ENCODE measurements at regions not wholly inside any gene's neighbourhood (a gene's known extent, or its start where the extent isn't known, plus 50 kb on each side); places are given as distances from the start of the nearest gene placed in this dataset.

GRCh38 chr20:9981829-9982228, 53.0 kb upstream of the ANKEF1 start:
- DNase-seq (no peak), ATAC-seq (ENCODE audit: poor library complexity) (no peak)
- intact Hi-C loops (cut with DNase I), result no loop called here

GRCh38 chr20:9978397-9979004, 56.3 kb upstream of the ANKEF1 start:
- DNase-seq, result no peak
- peak; percentile 87 for ATAC-seq (ENCODE audit: poor library complexity)
- intact Hi-C loops (cut with DNase I), result loop anchor here (5.0 to 10.0 kb wide), 3 partner anchors 114 to 1564 kb away; no protein-coding TSS in a partner anchor

GRCh38 chr20:9977629-9978028, 57.2 kb upstream of the ANKEF1 start:
- ATAC-seq (ENCODE audit: poor library complexity) (no peak), DNase-seq (no peak)
- intact Hi-C loops (cut with DNase I), result loop anchor here (5.0 to 10.0 kb wide), 3 partner anchors 115 to 1565 kb away; no protein-coding TSS in a partner anchor

GRCh38 chr20:9974324-9974723, 60.5 kb upstream of the ANKEF1 start:
- intact Hi-C loops (cut with DNase I), result loop anchor here (10.0 kb wide), 1 partner anchor 450 kb away; no protein-coding TSS in a partner anchor
- ATAC-seq (ENCODE audit: poor library complexity), result no peak
- DNase-seq, result no peak

GRCh38 chr20:9971746-9972145, 63.0 kb upstream of the ANKEF1 start:
- ATAC-seq (ENCODE audit: poor library complexity) (no peak), DNase-seq (no peak)
- intact Hi-C loops (cut with DNase I), result loop anchor here (10.0 kb wide), 1 partner anchor 453 kb away; no protein-coding TSS in a partner anchor

GRCh38 chr20:9969626-9970025, 65.2 kb upstream of the ANKEF1 start:
- ATAC-seq (ENCODE audit: poor library complexity) (no peak), DNase-seq (no peak)
- intact Hi-C loops (cut with DNase I), result loop anchor here (10.0 kb wide), 1 partner anchor 455 kb away; no protein-coding TSS in a partner anchor

GRCh38 chr20:9968015-9968414, 66.8 kb upstream of the ANKEF1 start:
- DNase-seq (no peak), ATAC-seq (ENCODE audit: poor library complexity) (no peak)
- intact Hi-C loops (cut with DNase I), result no loop called here

GRCh38 chr20:9966966-9967365, 67.8 kb upstream of the ANKEF1 start:
- ATAC-seq (ENCODE audit: poor library complexity) (no peak), DNase-seq (no peak)
- intact Hi-C loops (cut with DNase I), result no loop called here

- intact Hi-C loops (cut with DNase I), result no loop called here
- ATAC-seq (ENCODE audit: poor library complexity) (no peak), DNase-seq (no peak)
Measured at GRCh38 chr20:9963029-9963428, 71.8 kb upstream of the ANKEF1 start.

GRCh38 chr20:9958693-9959092, 76.1 kb upstream of the ANKEF1 start:
- ATAC-seq (ENCODE audit: poor library complexity) (no peak), DNase-seq (no peak)
- intact Hi-C loops (cut with DNase I), result no loop called here

GRCh38 chr20:9955646-9956045, 79.1 kb upstream of the ANKEF1 start:
- intact Hi-C loops (cut with DNase I), result no loop called here
- ATAC-seq (ENCODE audit: poor library complexity), result no peak
- DNase-seq, result no peak

- intact Hi-C loops (cut with DNase I), result no loop called here
- ATAC-seq (ENCODE audit: poor library complexity), result no peak
- DNase-seq, result no peak
Measured at GRCh38 chr20:9949563-9949962, 85.2 kb upstream of the ANKEF1 start.

GRCh38 chr20:9945408-9945807, 89.4 kb upstream of the ANKEF1 start:
- ATAC-seq (ENCODE audit: poor library complexity) (no peak), DNase-seq (no peak)
- intact Hi-C loops (cut with DNase I), result no loop called here

GRCh38 chr20:9942736-9943135, 92.1 kb upstream of the ANKEF1 start:
- ATAC-seq (ENCODE audit: poor library complexity) (no peak), DNase-seq (no peak)
- intact Hi-C loops (cut with DNase I), result no loop called here

- intact Hi-C loops (cut with DNase I), result no loop called here
- DNase-seq (no peak), ATAC-seq (ENCODE audit: poor library complexity) (no peak)
Measured at GRCh38 chr20:9940329-9940728, 94.5 kb upstream of the ANKEF1 start.

- intact Hi-C loops (cut with DNase I), result no loop called here
- DNase-seq, result no peak
- ATAC-seq (ENCODE audit: poor library complexity), result no peak
Measured at GRCh38 chr20:9939231-9939630, 95.6 kb upstream of the ANKEF1 start.

- ATAC-seq (ENCODE audit: poor library complexity), result no peak
Measured at GRCh38 chr20:9935285-9935684, 96.4 kb upstream of the PAK5 start.

GRCh38 chr20:9930142-9930541, 91.3 kb upstream of the PAK5 start:
- DNase-seq (no peak), ATAC-seq (ENCODE audit: poor library complexity) (no peak)
- intact Hi-C loops (cut with DNase I), result no loop called here

More at GRCh38 chr20:9935285-9935684, 96.4 kb upstream of the PAK5 start:
- intact Hi-C loops (cut with DNase I), result no loop called here
- DNase-seq, result no peak

- ATAC-seq (ENCODE audit: poor library complexity) (no peak), DNase-seq (no peak)
- intact Hi-C loops (cut with DNase I), result no loop called here
Measured at GRCh38 chr20:9928955-9929354, 90.1 kb upstream of the PAK5 start.

- no peak for ATAC-seq (ENCODE audit: poor library complexity)
- DNase-seq, result no peak
- intact Hi-C loops (cut with DNase I), result no loop called here
Measured at GRCh38 chr20:9928281-9928737, 89.4 kb upstream of the PAK5 start.

- DNase-seq (no peak), ATAC-seq (ENCODE audit: poor library complexity) (no peak)
- intact Hi-C loops (cut with DNase I), result no loop called here
Measured at GRCh38 chr20:9927224-9927623, 88.3 kb upstream of the PAK5 start.

Measured in Right ventricle myocardium superior (tissue), 1 donor.